ENCODE measurements at regions not wholly inside any gene's neighbourhood (a gene's known extent, or its start where the extent isn't known, plus 50 kb on each side); places are given as distances from the start of the nearest gene placed in this dataset.

GRCh38 chr2:16741498-16741897 is 75.9 kb upstream of the CYRIA start:
- TF ChIP-seq POLR2AphosphoS5 (IDR thresholded peaks at IDR 0.05; ENCODE audit: low read depth, low read length), result no peak
- TF ChIP-seq, protein P1, sequence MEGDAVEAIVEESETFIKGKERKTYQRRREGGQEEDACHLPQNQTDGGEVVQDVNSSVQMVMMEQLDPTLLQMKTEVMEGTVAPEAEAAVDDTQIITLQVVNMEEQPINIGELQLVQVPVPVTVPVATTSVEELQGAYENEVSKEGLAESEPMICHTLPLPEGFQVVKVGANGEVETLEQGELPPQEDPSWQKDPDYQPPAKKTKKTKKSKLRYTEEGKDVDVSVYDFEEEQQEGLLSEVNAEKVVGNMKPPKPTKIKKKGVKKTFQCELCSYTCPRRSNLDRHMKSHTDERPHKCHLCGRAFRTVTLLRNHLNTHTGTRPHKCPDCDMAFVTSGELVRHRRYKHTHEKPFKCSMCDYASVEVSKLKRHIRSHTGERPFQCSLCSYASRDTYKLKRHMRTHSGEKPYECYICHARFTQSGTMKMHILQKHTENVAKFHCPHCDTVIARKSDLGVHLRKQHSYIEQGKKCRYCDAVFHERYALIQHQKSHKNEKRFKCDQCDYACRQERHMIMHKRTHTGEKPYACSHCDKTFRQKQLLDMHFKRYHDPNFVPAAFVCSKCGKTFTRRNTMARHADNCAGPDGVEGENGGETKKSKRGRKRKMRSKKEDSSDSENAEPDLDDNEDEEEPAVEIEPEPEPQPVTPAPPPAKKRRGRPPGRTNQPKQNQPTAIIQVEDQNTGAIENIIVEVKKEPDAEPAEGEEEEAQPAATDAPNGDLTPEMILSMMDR (IDR thresholded peaks at IDR 0.05), result no peak
- no peak for TF ChIP-seq SIN3A (IDR thresholded peaks at IDR 0.05; ENCODE audit: borderline replicate concordance, insufficient read depth, low read depth, low read length)

Measured in Panc1 (cell line).